Stimulated activated CD4-positive, alpha-beta T cell treated with anti-CD3 and anti-CD28 coated beads, Interleukin-1b, Interleukin-23, amount 100 ng/mL, for 24 hours (primary cell): ENCODE measurements at regions not wholly inside any gene's neighbourhood (a gene's known extent, or its start where the extent isn't known, plus 50 kb on each side); places are given as distances from the start of the nearest gene placed in this dataset.

Experiments used
- DNase-seq, 4 experiments: peaks; one replicate each; pipeline ENCODE4 v3.0.0-alpha.2; 2020; ENCODE audit warnings: low read depth in 4 of 4, low spot score in 1 of 4

- no peak for DNase-seq
Measured at GRCh38 chr20:52864916-52865605, 107.1 kb upstream of the TSHZ2 start.

GRCh38 chr20:52859156-52859876 lies 112.8 kb upstream of the TSHZ2 start:
- no peak for DNase-seq

GRCh38 chr20:52852714-52853113 lies 119.4 kb upstream of the TSHZ2 start:
- DNase-seq, result no peak

- DNase-seq, result no peak
Measured at GRCh38 chr20:52847731-52848359, 124.3 kb upstream of the TSHZ2 start.

- DNase-seq, result no peak
Measured at GRCh38 chr20:52847029-52847660, 125.0 kb upstream of the TSHZ2 start.

- DNase-seq, result no peak
Measured at GRCh38 chr20:52845044-52845443, 127.1 kb upstream of the TSHZ2 start.

- no peak for DNase-seq
Measured at GRCh38 chr20:52843425-52843824, 128.7 kb upstream of the TSHZ2 start.

GRCh38 chr20:52841003-52841402 lies 131.2 kb upstream of the TSHZ2 start:
- no peak for DNase-seq

- no peak for DNase-seq
Measured at GRCh38 chr20:52840041-52840440, 132.1 kb upstream of the TSHZ2 start.

- no peak for DNase-seq
Measured at GRCh38 chr20:52838510-52839241, 133.5 kb upstream of the TSHZ2 start.

GRCh38 chr20:52837378-52837777 lies 134.8 kb upstream of the TSHZ2 start:
- no peak for DNase-seq

GRCh38 chr20:52833901-52834300 lies 138.3 kb upstream of the TSHZ2 start:
- no peak for DNase-seq

- DNase-seq, result no peak
Measured at GRCh38 chr20:52832151-52832774, 139.9 kb upstream of the TSHZ2 start.

- no peak for DNase-seq
Measured at GRCh38 chr20:52830598-52830997, 141.6 kb upstream of the TSHZ2 start.

- DNase-seq, result no peak
Measured at GRCh38 chr20:52829111-52829510, 143.0 kb upstream of the TSHZ2 start.

- DNase-seq, result no peak
Measured at GRCh38 chr20:52828199-52828598, 144.0 kb upstream of the TSHZ2 start.

- DNase-seq, result no peak
Measured at GRCh38 chr20:52826722-52827121, 145.4 kb upstream of the TSHZ2 start.

- DNase-seq, result no peak
Measured at GRCh38 chr20:52826321-52826720, 145.8 kb upstream of the TSHZ2 start.

- no peak for DNase-seq
Measured at GRCh38 chr20:52824494-52825216, 147.5 kb upstream of the TSHZ2 start.

GRCh38 chr20:52823303-52823702 lies 148.9 kb upstream of the TSHZ2 start:
- no peak for DNase-seq
